OCI-LY1 (cell line): ENCODE measurements at regions not wholly inside any gene's neighbourhood (a gene's known extent, or its start where the extent isn't known, plus 50 kb on each side); places are given as distances from the start of the nearest gene placed in this dataset.

Source experiments
- H2AFZ ChIP-seq: fragments of 200-600 bp; sonication (generic), shearing (Covaris generic); 2 replicates; pipeline ENCODE4 v1.6.0; 2014; ENCODE audit warnings: antibody characterized with exemption, mild to moderate bottlenecking, low read length
- H3F3A ChIP-seq: fragments of 200-600 bp; sonication (generic), shearing (Covaris generic); 2 replicates; pipeline ENCODE4 v1.6.0; 2014; ENCODE audit warnings: mild to moderate bottlenecking, antibody characterized with exemption, low read length, moderate library complexity; ENCODE audit not compliant: insufficient read depth
- H3K27ac ChIP-seq: fragments of 200-600 bp; sonication (generic); 2 replicates; pipeline ENCODE4 v1.5.1; 2014; ENCODE audit warnings: low read length, mixed run types, mild to moderate bottlenecking, low read depth; ENCODE audit not compliant: poor library complexity, severe bottlenecking
- H3K27me3 ChIP-seq: fragments of 200-600 bp; sonication (generic); 2 replicates; pipeline ENCODE4 v1.6.0; 2014; ENCODE audit warnings: antibody characterized with exemption, mild to moderate bottlenecking, low read length, moderate library complexity; ENCODE audit not compliant: insufficient read depth
- H3K36me3 ChIP-seq: fragments of 200-600 bp; sonication (generic); 2 replicates; pipeline ENCODE4 v1.6.1; 2014; ENCODE audit warnings: mild to moderate bottlenecking, antibody characterized with exemption, low read length, moderate library complexity, mixed read lengths; ENCODE audit not compliant: insufficient read depth
- H3K4me1 ChIP-seq: fragments of 200-600 bp; sonication (generic); 2 replicates; pipeline ENCODE4 v1.5.1; 2014; ENCODE audit warnings: mild to moderate bottlenecking, low read length, moderate library complexity; ENCODE audit not compliant: insufficient read depth, severe bottlenecking
- H3K4me2 ChIP-seq: fragments of 200-600 bp; sonication (generic), shearing (Covaris generic); 2 replicates; pipeline ENCODE4 v1.6.1; 2014; ENCODE audit warnings: low read length
- H3K4me3 ChIP-seq: fragments of 200-600 bp; sonication (generic); 2 replicates; pipeline ENCODE4 v1.5.1; 2014; ENCODE audit warnings: low read length, low read depth, mild to moderate bottlenecking, mixed read lengths; ENCODE audit not compliant: poor library complexity, severe bottlenecking
- H3K79me2 ChIP-seq: fragments of 200-600 bp; shearing (Covaris generic); 2 replicates; pipeline ENCODE4 v1.6.1; 2016; ENCODE audit warnings: mixed run types, low read length, mixed read lengths; ENCODE audit not compliant: insufficient read depth
- H3K9ac ChIP-seq: fragments of 200-600 bp; sonication (generic), shearing (Covaris generic); 2 replicates; pipeline ENCODE4 v1.6.1; 2014; ENCODE audit warnings: mild to moderate bottlenecking, low read length, mixed read lengths
- H3K9me2 ChIP-seq: fragments of 200-600 bp; sonication (generic), shearing (Covaris generic); 2 replicates; pipeline ENCODE4 v1.6.1; 2014; ENCODE audit warnings: low read depth, mild to moderate bottlenecking, low read length, mixed read lengths
- H3K9me3 ChIP-seq: fragments of 200-600 bp; shearing (Covaris generic); 2 replicates; pipeline ENCODE4 v1.6.1; 2014; ENCODE audit warnings: low read length, mixed read lengths
- H4K20me1 ChIP-seq: fragments of 200-600 bp; sonication (generic), shearing (Covaris generic); 2 replicates; pipeline ENCODE4 v1.6.0; 2016; ENCODE audit warnings: mild to moderate bottlenecking, low read length; ENCODE audit not compliant: insufficient read depth
- EZH2 ChIP-seq: fragments of 200-600 bp; sonication (generic), shearing (Covaris generic); IDR thresholded peaks from 2 replicates; pipeline ENCODE4 v1.8.0; 2017; ENCODE audit warnings: borderline replicate concordance, mixed run types, mild to moderate bottlenecking, antibody characterized with exemption, low read length, moderate library complexity, mixed read lengths
- TF ChIP-seq, protein P1 (sequence below): fragments of 200-600 bp; sonication (generic), shearing (Covaris generic); IDR thresholded peaks from 2 replicates; pipeline ENCODE4 v1.5.1; 2017; ENCODE audit warnings: mild to moderate bottlenecking, antibody characterized with exemption, low read length, moderate library complexity, mixed read lengths

DNA sequence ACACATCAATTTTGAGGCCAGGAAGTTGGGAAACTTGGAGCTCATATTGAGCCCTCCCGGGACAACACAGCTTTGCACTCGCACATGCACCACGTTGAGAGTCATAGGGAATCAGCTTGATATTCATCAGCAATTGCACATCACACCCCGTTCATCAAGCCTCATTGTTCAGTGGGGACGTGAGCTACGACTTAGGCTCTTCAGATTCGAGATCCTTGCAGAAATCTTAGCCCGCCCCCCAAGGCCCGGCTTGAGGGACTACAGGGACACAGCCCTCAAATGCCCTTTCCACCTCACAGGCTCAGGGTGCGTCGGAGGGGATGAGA lies 93.0 kb upstream of the MAFB start:
- Histone ChIP-seq H3K9me2 (no peaks in the 10 kb centered on the region), H3F3A (no peaks in the 10 kb centered on the region), H3K79me2 (no peaks in the 10 kb centered on the region), H3K4me1 (peaks cover 20% of the 10 kb centered on the region), H3K9me3 (no peaks in the 10 kb centered on the region), H3K27ac (no peak overlapping the region), H3K27me3 (no peaks in the 10 kb centered on the region), H3K4me2 (no peak overlapping the region), H4K20me1 (no peaks in the 10 kb centered on the region), H3K9ac (no peak overlapping the region), H3K36me3 (no peaks in the 10 kb centered on the region), H3K4me3 (no peak overlapping the region), H2AFZ (no peak overlapping the region)
- no peak for TF ChIP-seq EZH2
- TF ChIP-seq, protein P1, sequence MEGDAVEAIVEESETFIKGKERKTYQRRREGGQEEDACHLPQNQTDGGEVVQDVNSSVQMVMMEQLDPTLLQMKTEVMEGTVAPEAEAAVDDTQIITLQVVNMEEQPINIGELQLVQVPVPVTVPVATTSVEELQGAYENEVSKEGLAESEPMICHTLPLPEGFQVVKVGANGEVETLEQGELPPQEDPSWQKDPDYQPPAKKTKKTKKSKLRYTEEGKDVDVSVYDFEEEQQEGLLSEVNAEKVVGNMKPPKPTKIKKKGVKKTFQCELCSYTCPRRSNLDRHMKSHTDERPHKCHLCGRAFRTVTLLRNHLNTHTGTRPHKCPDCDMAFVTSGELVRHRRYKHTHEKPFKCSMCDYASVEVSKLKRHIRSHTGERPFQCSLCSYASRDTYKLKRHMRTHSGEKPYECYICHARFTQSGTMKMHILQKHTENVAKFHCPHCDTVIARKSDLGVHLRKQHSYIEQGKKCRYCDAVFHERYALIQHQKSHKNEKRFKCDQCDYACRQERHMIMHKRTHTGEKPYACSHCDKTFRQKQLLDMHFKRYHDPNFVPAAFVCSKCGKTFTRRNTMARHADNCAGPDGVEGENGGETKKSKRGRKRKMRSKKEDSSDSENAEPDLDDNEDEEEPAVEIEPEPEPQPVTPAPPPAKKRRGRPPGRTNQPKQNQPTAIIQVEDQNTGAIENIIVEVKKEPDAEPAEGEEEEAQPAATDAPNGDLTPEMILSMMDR: no peak

DNA sequence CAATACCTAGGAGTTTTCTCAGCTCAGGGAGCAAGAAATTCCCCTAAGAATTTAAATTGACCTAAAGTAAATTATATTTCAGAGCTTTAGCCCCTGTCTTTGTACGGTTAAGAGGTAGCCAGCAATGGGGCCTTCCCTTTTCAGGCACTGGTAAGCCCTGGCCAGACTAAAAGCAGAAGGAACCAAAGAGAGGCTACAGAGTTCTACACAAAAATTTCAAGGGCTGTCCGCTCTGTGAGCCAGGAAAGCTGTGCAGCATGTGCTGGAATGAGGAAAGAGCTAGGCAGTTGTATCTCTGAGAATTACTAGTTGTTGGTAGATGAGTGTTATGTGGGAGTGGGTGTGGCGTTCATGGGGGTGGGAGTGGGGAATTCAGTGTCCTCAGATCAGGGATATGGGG lies 96.3 kb upstream of the MAFB start:
- TF ChIP-seq EZH2: no peak
- TF ChIP-seq, protein P1: no peak
- Histone ChIP-seq H3K79me2 (no peaks in the 10 kb centered on the region), H3K4me1 (no peaks in the 10 kb centered on the region), H4K20me1 (no peaks in the 10 kb centered on the region), H3K27me3 (no peaks in the 10 kb centered on the region; the same call in 1 of the 2 replicates), H3K9me2 (no peaks in the 10 kb centered on the region), H3K4me3 (no peak overlapping the region), H3F3A (no peaks in the 10 kb centered on the region), H2AFZ (no peak overlapping the region), H3K36me3 (no peaks in the 10 kb centered on the region), H3K27ac (no peak overlapping the region), H3K9ac (no peak overlapping the region), H3K4me2 (no peak overlapping the region), H3K9me3 (no peaks in the 10 kb centered on the region)

DNA sequence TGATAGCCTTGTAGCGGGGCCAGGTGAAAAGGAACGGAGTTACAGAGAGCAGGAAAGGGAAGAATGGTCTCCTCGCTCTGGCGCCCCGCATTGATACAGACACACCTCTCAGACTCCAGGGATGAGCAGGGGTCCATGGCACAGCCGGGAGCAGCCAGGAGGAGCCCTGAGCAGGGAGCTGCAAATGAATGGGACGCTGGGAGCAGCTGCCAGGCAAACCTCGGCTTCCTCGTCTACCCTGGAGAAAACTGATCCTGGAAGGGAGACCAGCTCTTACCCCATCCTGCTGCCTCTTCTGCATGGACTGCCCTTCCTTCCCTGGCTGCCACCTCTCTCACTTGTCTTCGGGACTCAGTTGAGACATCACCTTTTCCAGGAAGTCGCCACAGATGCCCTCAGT lies 97.3 kb upstream of the MAFB start:
- no peaks in the 10 kb centered on the region for H3K36me3 ChIP-seq
- no peak overlapping the region for H3K27ac ChIP-seq
- H3K79me2 ChIP-seq: no peaks in the 10 kb centered on the region
- no peak overlapping the region for H3K4me3 ChIP-seq
- H2AFZ ChIP-seq: no peak overlapping the region
- no peaks in the 10 kb centered on the region for H3K9me3 ChIP-seq
- no peak for TF ChIP-seq EZH2
- TF ChIP-seq, protein P1: no peak
- no peak overlapping the region for H3K9ac ChIP-seq
- H4K20me1 ChIP-seq: no peaks in the 10 kb centered on the region
- H3K4me2 ChIP-seq: no peak overlapping the region
- no peaks in the 10 kb centered on the region for H3K4me1 ChIP-seq
- H3K9me2 ChIP-seq: no peaks in the 10 kb centered on the region
- H3F3A ChIP-seq: no peaks in the 10 kb centered on the region
- no peaks in the 10 kb centered on the region; the same call in 1 of the 2 replicates for H3K27me3 ChIP-seq
